ENCODE measurements at regions not wholly inside any gene's neighbourhood (a gene's known extent, or its start where the extent isn't known, plus 50 kb on each side); places are given as distances from the start of the nearest gene placed in this dataset.
"Not testable (repeated sequence)": the region's sequence is repeated elsewhere in the genome, so short reads cannot be mapped to it uniquely, and the experiment has no call there.

- no peak for DNase-seq (ENCODE audit: low spot score)
Observed at GRCh38 chr12:11980115-11980514, 90.6 kb upstream of the BCL2L14 start.

- DNase-seq (ENCODE audit: low spot score), result no peak
Observed at GRCh38 chr12:11981121-11981733, 89.5 kb upstream of the BCL2L14 start.

- DNase-seq (ENCODE audit: low spot score), result no peak
Observed at GRCh38 chr12:11984417-11984816, 86.3 kb upstream of the BCL2L14 start.

GRCh38 chr12:11986165-11986564 is 84.6 kb upstream of the BCL2L14 start:
- no peak for DNase-seq (ENCODE audit: low spot score)

GRCh38 chr12:11987901-11988300 is 82.8 kb upstream of the BCL2L14 start:
- DNase-seq (ENCODE audit: low spot score), result no peak

GRCh38 chr12:11991604-11992003 is 79.1 kb upstream of the BCL2L14 start:
- DNase-seq (ENCODE audit: low spot score), result no peak

GRCh38 chr12:11992515-11992914 is 78.2 kb upstream of the BCL2L14 start:
- DNase-seq (ENCODE audit: low spot score), result no peak

GRCh38 chr12:11998307-11998943 is 72.3 kb upstream of the BCL2L14 start:
- not testable (repeated sequence) for DNase-seq (ENCODE audit: low spot score)

- no peak for DNase-seq (ENCODE audit: low spot score)
Observed at GRCh38 chr12:11998944-11999315, 71.8 kb upstream of the BCL2L14 start.

- DNase-seq (ENCODE audit: low spot score), result no peak
Observed at GRCh38 chr12:12003609-12004008, 67.1 kb upstream of the BCL2L14 start.

GRCh38 chr12:12004524-12004923 is 66.2 kb upstream of the BCL2L14 start:
- no peak for DNase-seq (ENCODE audit: low spot score)

- no peak for DNase-seq (ENCODE audit: low spot score)
Observed at GRCh38 chr12:12007001-12007712, 63.6 kb upstream of the BCL2L14 start.

- DNase-seq (ENCODE audit: low spot score), result no peak
Observed at GRCh38 chr12:12007713-12008231, 63.0 kb upstream of the BCL2L14 start.

GRCh38 chr12:12008232-12008850 is 62.4 kb upstream of the BCL2L14 start:
- no peak for DNase-seq (ENCODE audit: low spot score)

- no peak for DNase-seq (ENCODE audit: low spot score)
Observed at GRCh38 chr12:12008931-12009611, 61.7 kb upstream of the BCL2L14 start.

GRCh38 chr12:12009749-12010276 is 60.9 kb upstream of the BCL2L14 start:
- not testable (repeated sequence) for DNase-seq (ENCODE audit: low spot score)

GRCh38 chr12:12010277-12011039 is 60.3 kb upstream of the BCL2L14 start:
- peak; percentile 84 for DNase-seq (ENCODE audit: low spot score)

- DNase-seq (ENCODE audit: low spot score), result no peak
Observed at GRCh38 chr12:12011880-12012260, 58.9 kb upstream of the BCL2L14 start.

GRCh38 chr12:12015073-12015685 is 55.6 kb upstream of the BCL2L14 start:
- no peak for DNase-seq (ENCODE audit: low spot score)

GRCh38 chr12:12016284-12017100 is 54.2 kb upstream of the BCL2L14 start:
- DNase-seq (ENCODE audit: low spot score), result no peak

Measured in pons (tissue), 1 donor.